Activated T-cell treated with anti-CD3 and anti-CD28 coated beads for 48 hours (primary cell): ENCODE measurements at regions not wholly inside any gene's neighbourhood (a gene's known extent, or its start where the extent isn't known, plus 50 kb on each side); places are given as distances from the start of the nearest gene placed in this dataset.

Experiments used
- DNase-seq: peaks from one replicate; pipeline ENCODE4 v3.0.0-alpha.2; 2020; ENCODE audit warnings: low read depth

DNA sequence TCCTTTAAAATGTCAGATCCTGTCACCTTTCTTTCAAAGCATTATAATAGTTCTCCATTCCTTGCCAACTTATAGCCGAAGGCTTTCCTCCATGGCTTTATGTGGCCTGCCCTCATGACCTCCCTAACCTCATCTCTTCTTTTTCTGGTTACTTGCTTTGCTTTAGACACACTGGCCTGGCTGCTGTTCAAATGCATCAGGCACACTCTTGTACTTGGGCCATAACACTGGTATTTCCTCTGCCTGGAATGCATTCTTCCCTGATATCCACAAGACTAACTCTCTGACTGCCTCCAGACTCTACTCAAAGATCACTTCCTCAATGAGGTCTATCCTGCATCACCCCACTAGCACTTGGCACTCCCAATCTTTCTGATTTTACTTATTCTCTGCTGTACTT is 710.3 kb downstream of the KCNA4 start:
- DNase-seq: no peak

DNA sequence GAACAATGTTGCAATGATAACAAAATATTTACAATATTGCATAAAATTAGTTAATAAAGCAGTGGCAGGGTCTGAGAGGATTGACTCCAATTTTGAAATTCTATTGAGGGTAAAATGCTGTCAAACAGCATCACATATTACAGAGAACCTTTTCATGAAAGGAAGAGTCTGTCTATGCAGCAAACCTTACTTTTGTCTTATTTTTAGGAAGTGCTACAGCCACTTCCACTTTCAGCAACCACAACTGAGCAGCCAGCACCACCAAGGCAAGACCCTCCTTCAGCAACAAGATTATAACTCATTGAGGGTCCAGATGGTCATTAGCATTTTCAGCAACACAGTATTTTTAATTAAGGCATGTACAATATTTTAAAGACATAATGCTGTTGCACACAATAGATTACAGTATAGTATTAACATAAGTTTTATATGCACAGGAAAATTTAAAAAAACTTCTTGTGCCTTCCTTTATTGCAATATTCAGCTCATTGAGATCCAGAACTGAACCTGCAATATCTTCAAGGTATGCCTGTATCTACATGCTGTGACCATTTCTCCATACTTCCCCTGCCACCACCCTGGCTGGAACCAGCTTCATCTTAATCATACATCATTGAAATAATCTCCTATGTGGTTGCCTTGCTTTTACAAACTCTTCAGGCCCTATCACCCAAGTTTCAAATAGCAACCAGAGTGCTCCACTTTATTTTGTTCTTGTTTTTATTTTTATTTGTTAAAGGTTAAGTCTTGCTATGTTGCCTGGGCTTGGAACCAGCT is 711.2 kb downstream of the KCNA4 start:
- DNase-seq: no peak

DNA sequence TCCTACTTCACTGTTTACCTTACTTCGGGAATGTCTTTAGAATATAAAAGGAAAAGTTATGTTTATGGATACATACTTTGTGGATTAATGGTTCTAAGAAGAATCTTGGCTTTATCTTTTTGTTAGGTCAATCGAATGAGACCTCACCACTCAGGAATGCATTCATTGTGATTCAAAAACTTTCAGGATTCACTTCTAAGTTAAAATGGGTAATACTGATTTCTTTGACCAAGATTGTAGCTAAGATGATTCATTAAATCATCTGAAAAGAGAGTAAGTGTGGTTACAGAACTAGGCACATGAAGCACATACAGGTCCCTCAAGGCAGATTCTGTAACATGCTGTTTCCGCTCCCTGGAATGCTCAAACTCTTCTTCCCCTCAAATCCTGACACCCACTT is 716.4 kb downstream of the KCNA4 start:
- no peak for DNase-seq

DNA sequence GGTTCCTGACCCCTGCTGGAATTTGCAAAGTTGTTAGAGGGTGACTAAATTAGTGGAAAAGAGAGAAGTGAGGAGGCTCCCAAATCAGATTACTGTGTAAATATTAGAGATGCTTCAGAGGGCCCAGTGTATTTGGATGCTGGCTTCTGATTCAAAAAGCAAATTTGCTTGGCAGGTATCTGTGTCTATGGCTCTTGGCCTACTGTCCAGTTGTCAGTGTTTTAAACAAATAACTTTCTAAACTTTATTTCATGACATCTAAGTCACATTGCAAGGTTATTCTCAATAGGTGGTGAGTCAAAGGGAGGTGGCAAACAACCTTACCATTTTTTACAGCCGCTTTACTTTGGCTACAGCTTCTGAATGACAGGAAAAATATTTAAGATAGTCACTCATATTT is 720.1 kb downstream of the KCNA4 start:
- no peak for DNase-seq

DNA sequence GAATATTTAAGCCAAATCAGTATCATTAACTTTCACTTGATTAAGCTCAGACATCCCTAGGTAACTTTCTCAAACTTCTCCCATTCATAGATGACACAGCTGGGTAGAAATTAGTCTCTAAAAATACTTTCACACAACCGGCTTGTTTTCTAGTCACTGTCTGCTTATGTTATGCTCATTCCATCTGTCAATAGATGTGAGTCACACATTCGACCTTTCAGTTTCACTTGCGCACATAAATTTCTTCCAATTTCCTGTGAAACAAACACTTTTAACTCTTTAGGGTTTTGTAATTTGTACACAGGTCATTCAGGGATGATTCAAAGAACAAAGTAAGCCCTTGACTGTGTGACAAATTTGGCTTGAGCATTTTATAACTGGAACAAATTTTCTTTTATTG is 723.0 kb downstream of the KCNA4 start:
- no peak for DNase-seq

DNA sequence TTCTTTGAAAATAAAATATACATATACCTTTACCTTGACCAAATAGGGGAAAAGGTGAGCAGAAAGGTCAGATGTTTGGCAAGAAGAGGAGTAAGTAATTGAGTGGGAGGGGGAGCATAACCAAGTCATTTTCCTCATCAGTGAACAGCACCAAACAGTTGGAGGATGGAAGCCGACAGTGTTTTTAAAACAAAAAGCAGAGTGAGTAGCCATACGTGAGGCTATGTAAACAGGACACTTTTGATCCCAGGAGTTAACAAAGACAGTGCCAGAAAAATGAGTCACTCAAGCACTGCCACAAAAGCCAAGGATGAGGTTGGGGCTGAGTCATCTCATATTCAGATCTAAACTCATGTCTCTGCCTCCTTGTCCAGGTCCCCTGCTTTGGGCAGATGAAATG is 734.7 kb downstream of the KCNA4 start:
- DNase-seq: no peak

DNA sequence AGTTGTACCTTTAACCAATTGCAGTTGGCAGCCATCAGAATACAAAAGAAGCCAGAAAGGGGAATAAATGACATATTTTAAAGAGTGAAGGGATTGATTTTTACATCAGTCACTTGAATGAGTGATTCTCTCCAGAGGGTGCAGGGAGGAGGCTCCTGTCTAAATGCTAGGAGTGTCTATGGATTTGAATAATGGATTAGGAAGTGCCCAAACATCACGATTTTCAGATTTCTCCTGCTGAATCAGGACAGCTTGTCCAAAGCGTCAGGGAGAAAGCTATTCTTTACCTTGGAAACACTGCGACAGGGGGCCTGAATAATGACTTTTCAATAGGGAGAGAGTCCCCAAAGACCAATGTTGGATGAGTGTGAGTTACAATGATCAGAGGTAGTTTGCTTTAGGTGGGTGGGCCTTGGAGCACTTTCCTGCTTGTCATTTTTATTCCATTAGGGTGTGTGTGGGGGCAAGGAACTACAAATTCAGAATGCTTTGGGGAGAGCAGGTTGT is 735.5 kb downstream of the KCNA4 start:
- no peak for DNase-seq

DNA sequence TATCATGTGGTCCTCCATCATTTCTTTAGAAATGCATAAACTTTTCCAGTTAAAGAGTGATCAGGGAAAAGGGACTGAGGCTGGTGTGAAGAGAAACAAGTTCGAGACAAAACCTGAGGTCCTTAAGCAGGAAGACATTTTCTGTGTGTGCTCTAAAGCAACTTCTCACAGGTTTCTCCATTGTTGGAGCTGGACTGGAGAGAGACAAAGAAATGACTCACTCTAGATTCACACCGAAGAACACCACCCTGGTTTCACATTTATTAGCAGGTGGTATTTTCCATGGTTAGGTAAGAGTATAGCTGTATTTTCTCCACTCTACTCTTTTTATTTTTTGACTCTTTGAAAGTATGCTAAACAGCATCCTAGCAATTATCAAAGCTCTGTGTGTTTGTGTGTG is 736.4 kb downstream of the KCNA4 start:
- no peak for DNase-seq

DNA sequence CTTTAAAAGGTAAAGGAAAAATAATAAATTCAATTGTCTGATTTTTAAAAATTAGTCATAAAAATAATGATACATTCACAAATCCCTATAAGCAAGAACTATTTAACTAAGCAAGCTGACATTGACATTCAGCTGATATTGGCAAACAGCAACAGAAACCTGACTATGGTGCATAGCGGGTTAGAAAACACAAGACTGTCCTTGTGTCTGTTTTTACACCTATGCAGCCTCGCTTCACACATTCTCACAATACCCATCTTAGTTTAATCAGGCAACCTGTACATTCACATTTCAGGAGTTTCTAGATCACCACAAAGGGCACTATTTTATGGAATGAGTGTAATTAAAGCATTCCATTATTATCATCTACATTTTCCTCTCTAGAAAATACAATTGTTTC is 737.1 kb downstream of the KCNA4 start:
- no peak for DNase-seq

DNA sequence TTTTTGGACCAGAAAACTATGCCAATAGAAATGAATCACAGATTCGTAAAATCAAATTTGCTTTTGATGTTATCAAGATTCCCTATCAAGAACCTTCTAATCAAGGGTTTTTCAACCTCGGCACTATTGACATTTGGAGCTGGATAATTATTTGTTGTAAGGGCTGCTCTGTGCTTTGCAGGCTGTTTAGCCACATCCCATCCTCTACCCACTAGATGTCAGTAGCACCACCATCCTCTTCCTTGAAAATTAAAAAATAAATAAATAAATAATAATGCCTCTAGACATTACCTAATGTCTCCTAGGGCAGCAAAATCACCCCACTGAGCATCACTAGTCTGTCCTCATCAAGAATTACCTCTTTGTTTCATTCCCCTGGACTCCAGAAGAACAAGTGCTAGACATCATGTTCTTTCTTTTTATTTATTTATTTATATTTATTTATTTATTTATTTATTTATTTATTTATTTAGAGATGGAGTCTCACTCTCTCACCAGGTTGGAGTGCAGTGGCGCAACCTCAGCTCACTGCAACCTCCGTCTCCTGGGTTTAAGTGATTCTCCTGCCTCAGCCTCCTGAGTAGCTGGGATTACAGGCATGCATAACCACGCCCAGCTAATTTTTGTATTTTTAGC is 744.7 kb downstream of the KCNA4 start:
- DNase-seq: no peak

DNA sequence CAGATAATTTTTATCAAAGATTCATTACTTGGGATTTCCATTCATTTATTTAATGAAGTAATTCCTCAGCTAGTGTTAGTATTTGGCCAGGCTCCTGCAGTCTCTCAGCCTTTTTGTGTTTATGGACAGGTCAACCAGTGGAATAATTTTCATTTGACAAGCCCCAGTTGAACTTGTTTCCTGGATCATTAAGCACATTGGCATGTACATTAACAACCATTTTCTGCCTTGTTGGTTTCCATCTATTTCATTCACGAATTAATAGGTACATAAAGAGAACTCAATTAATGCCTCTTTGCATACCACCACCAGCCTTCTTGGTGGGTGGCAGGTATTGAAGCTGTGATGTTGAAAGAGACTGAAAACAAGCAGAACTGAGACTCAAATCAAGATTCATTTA is 745.2 kb downstream of the KCNA4 start:
- DNase-seq: no peak

DNA sequence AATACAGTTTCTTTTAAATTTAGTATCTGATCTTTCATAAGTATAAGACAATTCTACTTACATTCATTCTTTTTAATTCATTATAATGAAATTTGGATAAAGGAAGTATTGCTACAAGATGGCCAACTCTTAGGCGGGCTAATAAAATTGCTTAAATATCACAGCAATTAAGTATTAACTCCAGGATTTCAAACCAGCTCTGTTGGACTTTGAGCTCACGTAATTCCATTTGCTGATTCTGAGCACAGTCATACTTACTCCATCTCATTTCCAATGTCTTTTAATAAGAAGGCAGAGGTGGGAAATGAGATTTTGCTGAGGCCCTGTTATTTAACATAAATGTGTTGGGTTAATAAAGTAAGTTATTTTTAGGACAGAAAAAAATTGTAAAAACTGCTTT is 748.1 kb downstream of the KCNA4 start:
- DNase-seq: no peak

DNA sequence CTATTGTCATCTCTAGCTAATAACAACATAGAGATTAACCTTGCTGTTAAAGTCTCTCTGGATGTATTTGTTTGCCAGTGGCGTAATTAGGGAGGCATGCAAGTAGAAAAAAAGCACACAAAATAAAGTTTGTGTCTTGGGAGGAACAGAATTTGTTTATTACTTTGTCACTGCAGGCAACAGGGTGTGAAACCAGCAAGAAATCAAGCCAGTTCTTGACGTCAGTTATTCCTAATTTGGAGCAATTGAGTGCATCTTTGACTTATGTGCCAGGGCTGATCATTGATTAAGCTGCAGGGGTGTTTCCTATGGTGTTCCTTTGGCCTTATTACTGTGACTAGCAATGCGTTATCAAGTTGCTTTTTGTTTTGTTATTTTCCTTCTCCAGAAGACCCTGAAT is 751.0 kb downstream of the KCNA4 start:
- no peak for DNase-seq

DNA sequence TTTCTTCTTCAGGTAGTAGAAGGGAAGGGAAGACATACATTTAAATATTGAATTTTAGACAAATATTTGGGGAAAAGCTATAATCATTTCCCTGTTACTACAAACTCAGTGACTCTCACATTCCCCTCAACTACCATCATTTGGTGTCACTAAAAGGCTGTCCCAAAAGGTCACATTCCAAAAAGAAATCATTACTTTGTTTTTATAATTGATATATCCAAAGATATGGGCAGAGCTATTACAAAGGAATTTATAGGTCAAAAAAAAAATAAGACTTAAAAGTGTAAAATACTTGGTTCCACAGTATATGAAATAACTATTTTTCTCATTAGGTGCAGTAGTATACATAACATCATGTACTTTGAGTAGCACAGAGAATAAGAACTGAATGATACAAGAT is 751.4 kb downstream of the KCNA4 start:
- no peak for DNase-seq

DNA sequence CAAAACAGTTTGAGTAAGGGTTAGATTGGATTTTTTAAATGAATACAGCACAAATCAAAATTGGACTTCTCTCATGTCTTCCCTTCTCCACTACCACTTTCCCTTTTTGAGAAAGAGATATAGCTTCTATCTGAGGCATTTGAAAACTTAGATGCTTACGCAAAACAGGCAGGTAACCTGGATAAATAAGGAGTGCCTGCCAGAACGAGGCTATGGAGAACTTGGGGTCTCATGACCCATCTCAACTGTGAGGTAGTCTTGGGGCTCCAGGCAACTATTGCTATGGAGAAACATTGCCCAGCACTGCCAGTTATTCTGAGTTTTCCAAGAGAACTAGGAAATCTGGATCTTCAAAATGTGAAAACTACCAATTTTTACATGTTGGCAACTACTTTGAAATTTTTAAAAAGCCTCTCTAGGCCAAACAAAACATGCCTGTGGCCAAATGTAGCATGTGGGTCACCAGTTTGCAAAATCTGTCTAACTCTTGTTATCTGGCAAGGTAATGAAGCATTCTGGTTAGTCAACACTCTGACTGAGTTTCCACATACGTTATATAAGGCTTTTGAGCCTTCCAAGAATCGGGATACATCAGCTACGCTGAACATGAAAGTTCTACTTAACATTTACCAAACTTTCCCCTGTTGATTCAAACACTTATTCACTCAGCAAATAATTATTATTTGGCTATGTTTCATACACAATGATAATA is 752.7 kb downstream of the KCNA4 start:
- no peak for DNase-seq

DNA sequence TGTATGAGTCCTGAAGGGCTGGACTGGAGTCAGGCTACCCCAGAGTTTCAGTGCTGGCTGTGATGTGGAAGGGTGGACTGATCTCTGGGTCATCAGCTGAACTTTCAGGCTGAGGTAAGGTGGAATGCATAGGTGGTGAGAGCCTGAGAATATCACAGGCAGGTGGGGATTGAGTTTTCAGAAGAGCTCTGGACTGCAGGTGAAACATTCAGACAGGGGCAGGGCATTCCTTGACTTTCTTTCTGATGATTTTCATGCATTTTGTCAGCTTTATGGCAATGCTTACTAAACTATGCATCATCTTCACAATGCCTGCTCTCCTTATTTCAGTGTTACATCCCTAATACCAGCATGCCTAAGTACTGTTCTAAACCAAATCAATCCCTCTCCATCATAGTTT is 755.0 kb downstream of the KCNA4 start:
- no peak for DNase-seq

DNA sequence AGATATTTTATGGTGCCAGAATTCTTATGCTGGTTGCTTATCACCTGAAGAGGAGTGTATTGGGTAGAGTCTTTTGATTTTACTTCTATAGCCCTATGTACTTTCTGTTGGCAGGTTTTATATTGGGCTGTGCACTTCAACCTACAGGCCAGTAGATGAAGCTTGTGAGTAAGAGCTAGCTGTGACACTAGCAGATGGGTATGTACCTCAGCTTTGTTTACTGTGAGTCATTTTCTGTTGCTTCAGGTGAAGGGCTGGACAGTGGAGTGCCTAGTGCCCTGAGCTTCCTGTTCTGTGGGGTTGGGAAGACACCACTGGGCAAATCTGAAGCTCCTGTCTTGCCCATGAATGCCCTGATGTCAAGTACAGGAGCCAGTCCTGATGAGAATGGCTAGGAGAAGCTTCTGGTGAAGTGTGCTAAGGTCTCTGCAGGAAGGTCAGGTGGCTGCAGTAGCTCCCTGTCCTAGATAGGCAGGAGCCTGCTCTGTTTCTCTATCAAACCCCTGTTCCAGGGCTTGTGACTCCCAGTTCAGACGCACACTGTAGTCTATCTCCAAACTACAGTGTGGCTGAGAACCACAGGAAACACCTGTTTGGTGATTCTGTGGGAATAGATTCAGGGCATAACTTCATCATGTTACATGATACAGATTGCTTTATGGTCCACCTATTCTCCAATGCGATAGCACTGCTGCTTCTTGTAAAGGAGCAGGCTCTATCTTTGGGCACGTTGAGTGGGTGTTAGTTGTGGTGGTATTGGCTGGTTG is 755.7 kb downstream of the KCNA4 start:
- DNase-seq: no peak

DNA sequence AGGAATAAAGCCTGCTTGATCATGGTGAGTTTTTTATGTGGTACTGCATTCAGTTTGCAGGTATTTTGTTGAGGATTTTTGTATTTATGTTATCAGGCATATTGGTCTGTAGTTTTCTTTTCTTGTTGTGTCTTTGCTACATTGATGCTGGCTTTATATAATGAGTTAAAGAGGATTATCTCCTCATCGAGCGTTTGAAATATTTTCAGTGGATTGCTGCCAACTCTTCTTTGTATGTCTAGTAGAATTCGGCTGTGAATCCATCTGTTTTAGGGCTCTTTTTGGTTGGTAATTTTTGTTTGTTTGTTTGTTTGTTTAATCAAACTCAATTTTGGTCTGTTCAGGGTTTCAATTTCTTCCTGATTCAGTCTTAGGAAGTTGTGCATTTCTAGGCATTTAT is 758.4 kb downstream of the KCNA4 start:
- DNase-seq: no peak

DNA sequence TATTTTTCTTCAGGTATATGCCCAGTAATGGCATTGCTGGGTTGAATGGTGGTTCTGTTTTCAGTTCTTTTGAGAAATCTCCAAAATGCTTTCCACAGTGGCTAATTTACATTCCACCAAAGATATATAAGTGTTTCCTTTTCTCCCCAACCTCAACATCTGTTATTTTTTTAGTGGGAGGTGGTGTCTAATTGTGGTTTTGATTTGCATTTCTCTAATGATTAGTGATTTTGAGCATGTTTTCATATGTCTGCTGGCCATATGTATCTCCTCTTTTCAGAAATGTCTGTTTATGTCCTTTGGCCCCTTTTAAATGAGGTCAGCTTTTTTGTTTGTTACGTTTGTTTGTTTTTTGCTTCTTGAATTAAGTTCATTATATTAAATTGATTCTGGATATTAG is 760.2 kb downstream of the KCNA4 start:
- DNase-seq: no peak

DNA sequence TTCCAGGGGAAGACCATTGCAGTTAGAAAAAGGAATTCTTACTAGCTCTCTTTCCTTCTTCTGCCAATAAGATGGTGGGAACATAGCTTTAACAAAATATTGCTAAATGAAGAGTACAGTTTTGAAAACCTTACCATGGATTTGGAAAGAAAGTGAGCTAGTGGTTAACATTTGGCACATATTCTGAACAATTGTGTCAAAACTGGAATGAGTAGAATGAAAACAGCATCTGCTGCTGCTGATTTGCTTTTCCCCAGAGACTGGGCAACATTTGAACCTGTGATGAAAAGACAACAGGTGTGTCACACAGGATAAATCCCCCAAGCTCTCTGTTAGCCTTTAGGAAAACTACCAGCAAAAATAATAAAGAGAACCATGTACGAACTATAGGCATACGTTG is 761.4 kb downstream of the KCNA4 start:
- DNase-seq: no peak

DNA sequence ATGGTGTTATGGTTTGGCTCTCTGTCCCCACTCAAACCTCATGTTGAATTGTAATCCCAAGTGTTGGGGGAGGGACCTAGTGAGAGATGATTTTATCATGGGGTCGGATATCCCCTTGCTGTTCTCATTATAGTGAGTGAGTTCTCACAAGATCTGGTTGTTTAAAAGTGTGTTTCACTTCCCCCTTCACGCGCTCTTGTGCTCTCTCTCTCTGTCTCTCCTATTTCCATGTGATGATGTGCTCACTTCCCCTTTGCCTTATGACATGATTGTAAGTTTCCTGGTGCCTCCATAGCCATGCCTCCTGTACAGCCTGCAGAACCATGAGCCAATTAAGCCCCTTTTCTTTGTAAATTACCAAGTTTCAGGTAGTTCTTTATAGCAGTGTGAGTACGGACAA is 765.1 kb downstream of the KCNA4 start:
- DNase-seq: no peak

DNA sequence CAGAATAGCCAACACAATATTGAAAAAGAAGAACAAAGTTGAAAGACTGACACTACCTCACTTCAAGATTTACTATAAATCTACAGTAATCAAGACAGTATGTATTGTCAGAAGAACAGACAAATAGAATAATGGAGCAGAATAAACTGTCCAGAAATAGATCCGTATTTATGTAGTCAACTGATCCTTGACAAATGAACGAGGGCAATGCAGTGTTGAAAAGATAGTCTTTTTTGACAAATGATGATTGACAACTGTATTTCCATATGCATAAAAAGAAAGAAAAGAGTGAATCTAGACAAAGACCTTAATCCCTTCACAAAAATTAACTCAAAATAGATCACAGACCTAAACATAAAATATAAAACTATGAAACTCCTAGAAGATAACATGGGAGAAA is 767.1 kb downstream of the KCNA4 start:
- no peak for DNase-seq

DNA sequence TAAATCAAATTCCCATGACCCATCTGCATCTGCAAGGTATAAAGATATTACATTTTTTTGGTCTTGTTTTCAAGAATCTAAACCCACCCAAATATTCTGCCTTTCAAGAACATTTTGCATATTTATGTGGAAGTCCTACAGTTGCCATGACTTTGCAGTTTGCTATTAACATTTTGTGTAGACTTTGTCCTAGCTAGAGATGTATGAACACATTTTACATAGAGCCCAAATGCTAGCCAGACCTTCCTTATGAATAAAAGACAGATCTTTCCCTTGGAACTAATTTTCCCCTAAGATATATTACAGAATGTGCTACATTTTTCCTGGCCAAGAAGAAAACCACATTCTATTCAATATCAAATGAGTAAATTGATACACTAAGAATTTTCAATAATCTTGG is 772.5 kb downstream of the KCNA4 start:
- DNase-seq: no peak
